HG02938 (cell line): ENCODE measurements at regions not wholly inside any gene's neighbourhood (a gene's known extent, or its start where the extent isn't known, plus 50 kb on each side); places are given as distances from the start of the nearest gene placed in this dataset.

Experiments used
- ATAC-seq: cut with Tn5 transposase; IDR thresholded peaks from one replicate; pipeline ENCODE4 v1.9.1; 2021; ENCODE audit warnings: mild to moderate bottlenecking, moderate library complexity; ENCODE audit not compliant: unreplicated experiment

DNA sequence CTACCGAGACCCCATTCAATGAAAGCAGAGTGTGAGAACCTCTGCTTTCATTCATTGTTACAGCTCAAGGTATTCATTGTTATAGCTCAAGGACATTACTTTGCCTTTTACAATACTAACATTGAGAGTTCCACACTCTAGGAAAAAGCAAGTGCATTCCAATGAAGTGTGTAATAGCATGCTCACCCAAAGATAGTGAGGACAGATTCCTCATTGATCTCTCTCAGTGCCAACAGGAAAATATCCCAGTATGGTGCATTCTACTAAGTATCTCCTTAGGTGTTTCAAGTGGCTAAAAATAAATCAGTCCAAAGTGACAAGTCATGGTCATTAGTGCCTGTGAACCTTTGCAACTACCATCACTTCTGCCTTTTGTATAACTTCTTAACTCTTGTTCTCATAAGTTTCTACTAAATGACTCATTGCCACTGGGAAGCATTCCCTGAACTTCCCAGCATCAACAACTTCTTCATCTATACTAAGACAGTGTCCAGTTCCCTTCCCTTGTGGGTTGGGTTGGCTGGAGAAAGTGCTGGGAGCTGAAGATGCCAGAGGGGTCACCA, 140.7 kb upstream of the STXBP5 start:
- no peak for ATAC-seq

GRCh38 chr6:147065786-147066185, 138.4 kb upstream of the STXBP5 start:
- ATAC-seq: no peak

DNA sequence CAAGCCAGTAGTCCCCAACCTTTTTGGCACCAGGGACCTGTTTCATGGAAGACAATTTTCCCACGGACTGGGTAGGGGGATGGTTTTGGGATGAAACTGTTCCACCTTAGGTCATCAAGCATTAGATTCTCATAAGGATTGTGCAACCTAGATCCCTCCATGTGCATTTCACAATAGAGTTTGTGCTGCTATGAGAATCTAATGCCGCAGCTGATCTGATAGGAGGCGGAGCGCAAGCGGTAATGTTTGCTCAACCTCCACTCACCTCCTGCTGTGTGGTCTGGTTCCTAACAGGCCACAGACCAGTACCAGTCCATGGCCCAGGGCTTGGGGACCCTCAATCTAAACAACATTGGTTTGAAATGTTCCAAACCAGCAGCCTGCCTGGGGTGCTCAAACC, 137.0 kb upstream of the STXBP5 start:
- no peak for ATAC-seq

DNA sequence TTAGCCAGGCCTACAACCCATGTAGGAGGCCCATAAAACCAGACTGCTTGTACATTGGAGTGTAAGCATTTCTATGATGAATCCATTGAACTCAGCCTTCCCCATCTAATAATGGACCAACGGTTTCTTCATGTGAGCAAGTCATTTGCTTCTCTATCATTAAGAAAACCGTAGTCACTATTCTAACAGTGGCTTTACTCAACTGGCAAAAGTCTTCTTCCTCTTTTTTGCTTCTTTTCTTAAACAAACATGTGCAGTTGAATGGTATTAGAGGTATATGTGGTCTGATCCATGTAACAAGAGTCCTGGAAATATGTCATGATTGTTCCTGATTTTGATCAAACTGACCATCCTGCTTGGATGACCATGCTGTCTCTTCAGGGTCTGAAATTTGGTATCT, 132.4 kb upstream of the STXBP5 start:
- no peak for ATAC-seq

GRCh38 chr6:147075381-147075780, 128.8 kb upstream of the STXBP5 start:
- no peak for ATAC-seq

DNA sequence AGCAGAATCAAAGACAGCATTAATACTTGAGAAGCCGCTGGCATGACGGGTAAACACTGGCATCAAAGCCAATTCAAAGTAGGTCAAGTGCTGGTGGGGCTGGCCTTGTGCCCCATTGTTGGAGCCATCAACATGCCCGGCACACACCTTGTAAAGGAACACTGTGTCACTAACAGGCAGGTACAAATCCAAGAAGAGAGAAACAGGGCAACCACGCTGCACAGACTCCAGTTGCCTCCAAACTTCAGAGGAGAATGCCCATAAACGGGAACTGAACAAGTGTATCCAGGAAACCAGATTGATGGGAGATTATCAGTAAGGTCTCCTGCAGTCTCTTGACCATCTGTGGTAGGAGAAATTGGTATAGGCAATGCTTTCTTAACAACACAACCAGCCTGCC, 127.0 kb upstream of the STXBP5 start:
- ATAC-seq: no peak

DNA sequence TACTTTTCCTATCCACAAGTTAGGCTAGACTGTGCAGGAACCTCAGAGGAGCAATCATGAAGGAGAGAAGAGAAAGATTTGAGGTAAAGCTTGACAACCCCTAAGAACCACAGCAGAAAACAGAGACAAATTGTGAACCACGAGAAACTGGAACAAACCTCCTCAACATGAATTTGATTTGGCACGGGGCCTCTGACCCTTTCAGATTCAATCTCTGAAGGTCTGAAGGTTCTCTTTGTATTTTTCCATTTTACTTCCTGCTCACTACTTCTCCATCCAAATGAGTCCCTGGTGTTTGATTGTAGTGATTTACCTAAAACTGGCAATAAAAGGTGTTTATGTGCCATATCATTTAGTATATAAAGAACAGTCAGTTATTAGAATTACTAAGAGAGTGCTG, 126.1 kb upstream of the STXBP5 start:
- ATAC-seq: no peak

DNA sequence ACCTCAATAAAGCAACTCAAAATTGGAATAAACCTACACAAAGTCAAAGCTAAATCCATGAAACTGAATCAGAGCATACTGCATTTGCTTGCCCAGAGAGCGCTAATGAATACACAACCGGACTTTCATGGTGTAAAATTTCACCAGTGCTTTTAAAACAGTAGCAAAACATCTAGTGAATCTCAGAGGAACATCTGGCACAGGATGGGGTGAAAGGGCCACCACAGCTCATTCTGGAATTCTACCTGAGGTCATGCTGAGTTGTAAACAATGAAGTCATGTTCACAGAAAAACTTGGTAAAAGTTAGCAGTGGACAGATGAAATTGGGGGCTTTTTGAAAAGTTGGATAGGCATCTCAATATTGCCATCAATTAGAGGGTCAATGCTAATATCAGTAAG, 125.6 kb upstream of the STXBP5 start:
- no peak for ATAC-seq

DNA sequence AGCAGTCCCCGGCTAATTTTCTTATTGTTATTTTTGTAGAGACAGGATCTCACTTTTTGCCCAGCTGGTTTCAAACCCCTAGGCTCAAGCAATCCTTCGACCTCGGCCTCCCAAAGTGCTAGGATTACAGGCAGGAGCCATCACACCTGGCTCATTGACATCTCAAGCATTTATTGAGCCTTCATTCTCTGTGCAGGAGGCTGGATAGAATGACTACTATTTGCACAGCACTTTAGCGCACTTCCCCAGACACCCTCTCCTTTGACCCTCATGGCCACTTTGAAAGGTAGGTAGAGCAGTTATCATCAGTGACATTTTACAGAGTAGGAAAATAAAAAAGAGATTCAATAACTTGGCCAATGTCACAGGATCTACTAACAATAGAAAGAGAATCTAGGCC, 124.0 kb upstream of the STXBP5 start:
- no peak for ATAC-seq

DNA sequence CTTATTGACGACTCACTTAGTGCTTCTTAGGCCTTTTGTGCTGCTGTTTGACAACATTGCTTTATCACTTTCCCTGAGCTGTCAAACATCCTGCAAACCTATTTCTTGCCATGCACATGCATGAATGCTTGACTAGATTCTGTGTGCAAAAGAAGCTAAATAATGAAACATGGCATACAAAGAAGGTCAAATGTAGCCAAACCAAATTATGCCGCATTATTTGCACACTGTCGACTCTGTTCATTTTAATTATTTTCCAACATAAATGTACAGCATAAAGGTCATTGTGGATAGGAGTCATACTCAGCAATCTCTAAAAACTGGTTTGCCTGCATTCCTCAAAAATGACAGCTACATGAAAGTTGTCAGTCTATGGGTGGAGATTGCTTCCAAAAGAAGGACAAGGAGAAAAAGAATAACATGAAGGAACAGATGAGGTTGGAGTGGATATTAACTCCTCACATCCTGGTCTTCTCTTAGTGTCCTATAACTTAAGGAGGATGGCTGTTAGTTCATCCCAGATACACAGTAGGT, 123.1 kb upstream of the STXBP5 start:
- ATAC-seq: no peak

GRCh38 chr6:147087641-147088040, 116.6 kb upstream of the STXBP5 start:
- ATAC-seq: no peak

DNA sequence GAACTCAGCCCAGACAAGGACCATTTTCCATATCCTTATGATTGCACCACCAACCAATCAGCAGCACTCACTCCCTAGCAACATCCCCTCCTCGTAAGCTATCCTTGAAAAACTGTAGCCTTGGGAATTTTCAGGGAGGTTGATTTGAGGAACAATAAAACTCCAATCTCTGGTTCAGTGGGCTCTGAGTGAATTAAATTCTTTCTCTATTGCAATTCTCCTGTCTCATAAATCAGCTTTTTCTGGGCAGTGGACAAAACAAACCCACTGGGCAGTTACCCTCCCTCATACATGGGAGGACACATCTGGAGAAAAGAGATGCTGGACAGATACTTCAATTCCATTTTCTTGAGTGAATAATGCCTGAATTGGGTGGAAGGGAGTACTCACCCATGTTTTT, 115.4 kb upstream of the STXBP5 start:
- ATAC-seq: no peak

DNA sequence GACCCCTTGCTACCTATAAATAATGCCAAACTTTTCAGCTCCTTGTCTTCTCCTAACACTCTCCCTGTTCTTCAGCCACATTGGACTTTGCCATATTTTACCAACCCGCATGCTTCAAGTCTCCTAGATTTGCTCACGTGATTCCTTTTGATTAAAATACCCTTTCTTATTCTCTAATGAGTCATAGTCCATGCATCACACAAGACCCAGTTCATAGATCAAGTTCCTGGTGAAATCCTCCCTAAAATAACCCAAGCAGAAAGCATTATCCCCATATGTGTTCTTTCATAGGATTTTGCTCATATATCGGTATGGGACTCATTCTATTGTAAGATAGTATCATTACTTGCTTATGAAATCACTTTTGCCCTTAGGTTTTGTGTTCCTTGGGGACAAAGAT, 108.9 kb upstream of the STXBP5 start:
- no peak for ATAC-seq

- no peak for ATAC-seq
Observed at GRCh38 chr6:147099974-147100373, 104.2 kb upstream of the STXBP5 start.

- ATAC-seq: no peak
Observed at GRCh38 chr6:147103007-147103406, 101.2 kb upstream of the STXBP5 start.

DNA sequence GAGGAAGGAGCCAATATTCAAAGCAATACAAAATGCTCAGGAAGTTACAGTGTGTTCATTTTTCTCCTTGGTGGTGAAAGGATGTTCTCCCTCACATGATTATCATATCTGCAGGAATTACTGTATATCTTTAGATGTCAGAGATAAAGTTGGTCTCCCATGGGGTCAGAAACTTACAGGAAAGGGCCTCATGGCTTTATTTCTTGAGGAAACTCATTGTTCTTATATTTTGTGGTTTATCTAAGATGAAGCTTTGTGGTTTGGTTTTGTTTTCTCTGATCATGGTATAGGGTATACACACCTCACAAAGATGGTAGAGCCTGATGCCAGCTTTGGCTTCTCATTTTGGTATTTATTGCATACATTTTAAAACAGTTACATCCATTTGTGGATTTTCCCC, 100.5 kb upstream of the STXBP5 start:
- ATAC-seq: no peak

GRCh38 chr6:147105786-147106185, 98.4 kb upstream of the STXBP5 start:
- no peak for ATAC-seq

DNA sequence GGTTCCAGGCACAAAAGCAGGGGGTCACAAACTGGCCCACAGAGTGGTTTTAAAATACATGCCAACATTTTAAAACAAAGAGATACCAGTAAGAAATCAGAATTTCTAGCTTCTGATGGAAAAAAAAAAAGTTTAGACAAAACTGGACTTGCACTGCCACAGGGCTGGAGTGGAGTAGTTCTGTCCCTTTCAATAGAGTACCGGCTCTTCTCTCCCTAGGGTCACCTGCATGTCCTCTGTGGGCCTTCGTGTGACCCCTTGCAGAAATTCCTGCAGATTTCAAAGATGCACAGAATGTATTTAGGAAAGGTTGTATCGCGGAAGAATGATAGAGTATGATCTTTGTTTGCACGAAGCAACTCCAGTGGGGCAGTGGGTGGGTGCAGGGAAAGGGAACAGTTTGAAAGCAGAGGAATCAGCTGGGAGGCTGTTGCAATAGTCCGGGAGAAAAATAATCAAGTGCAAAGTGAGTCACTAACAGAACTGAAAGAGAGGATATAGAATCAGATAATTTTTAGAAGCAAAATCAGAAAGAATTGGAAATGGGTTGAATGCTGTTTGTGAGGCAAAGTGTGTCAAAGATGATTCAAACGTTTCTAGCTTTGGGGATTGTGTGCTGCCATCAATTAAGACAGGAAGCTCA, 97.3 kb upstream of the STXBP5 start:
- no peak for ATAC-seq

- no peak for ATAC-seq
Observed at GRCh38 chr6:147108259-147108910, 95.8 kb upstream of the STXBP5 start.

- no peak for ATAC-seq
Observed at GRCh38 chr6:147109707-147110106, 94.5 kb upstream of the STXBP5 start.

DNA sequence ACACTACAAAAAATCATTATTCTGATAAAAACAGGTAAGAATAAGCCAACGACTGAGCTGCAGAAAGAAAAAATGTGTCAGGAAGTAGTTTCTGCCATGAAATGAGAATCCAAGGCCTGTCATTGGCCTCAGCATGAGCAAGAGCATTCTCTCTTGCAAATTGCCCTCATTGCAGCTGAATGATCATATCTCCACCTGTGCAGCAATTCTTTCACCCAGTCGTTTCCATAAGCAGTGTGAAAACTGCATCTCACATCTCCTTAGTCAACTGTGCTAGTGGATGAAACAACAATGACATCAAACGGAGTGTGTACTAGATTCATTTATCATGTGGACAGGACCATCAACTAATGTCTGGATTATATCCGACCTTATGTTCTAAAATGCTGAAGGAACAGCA, 88.2 kb upstream of the STXBP5 start:
- ATAC-seq: no peak

DNA sequence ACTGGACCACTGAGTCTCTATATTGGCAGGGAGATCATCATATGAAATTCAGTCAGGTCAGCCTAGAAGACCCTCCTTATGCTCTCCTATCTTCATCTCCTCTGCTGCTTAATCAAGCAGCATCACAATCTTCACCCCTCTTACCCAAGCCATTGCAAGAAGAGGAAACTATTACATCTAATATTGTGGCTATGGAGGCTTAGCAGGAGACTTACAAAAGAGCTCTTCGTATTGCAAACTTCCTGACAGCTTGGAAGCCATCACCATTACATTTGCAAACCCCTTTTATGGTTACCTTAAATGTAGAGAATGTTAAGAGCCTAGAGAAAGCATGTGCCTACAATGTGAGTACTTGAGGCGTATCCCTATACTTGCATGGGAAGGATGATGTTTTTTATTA, 87.2 kb upstream of the STXBP5 start:
- ATAC-seq: no peak
